Omental fat pad (tissue), 3 donors: ENCODE measurements at regions not wholly inside any gene's neighbourhood (a gene's known extent, or its start where the extent isn't known, plus 50 kb on each side); places are given as distances from the start of the nearest gene placed in this dataset.

ENCODE experiments used
- ATAC-seq: fragments of 150-250 bp; one replicate; pipeline ENCODE4 v1.9.1; 2016; ENCODE audit warnings: mild to moderate bottlenecking, moderate library complexity; ENCODE audit not compliant: low FRiP score
- DNase-seq: peaks from one replicate; pipeline ENCODE4 v3.0.0-alpha.2; 2019; ENCODE audit warnings: low spot score
- TF ChIP-seq, protein P1 (sequence below), 3 donors: fragments of 450-650 bp; IDR thresholded peaks; one replicate each; pipeline ENCODE4 v1.5.1; 2016 to 2017; ENCODE audit warnings: antibody characterized with exemption in 3 of 3, mild to moderate bottlenecking in 3 of 3, moderate library complexity in 2 of 3

DNA sequence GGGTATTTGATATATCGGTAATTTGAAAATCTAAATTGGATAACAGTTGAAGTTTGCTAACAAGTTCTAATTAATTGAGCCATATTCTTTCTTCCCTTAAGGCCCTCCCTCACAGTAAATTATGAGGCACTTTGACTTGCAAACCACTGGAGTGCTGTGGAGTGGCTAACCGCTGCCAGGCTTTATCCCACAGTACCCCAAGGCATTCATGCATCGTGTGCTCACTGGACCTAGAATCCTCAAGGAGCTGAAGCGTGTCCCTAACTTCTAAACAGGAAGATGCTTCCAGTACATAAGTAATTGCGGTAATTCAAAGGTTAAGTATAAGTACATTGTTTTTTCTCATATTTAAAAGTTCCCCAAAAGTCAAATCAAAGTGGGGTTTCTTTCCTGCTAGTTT is 499.9 kb downstream of the TFAP2A start:
- no peak for ATAC-seq
- no peak for DNase-seq
- TF ChIP-seq, protein P1, sequence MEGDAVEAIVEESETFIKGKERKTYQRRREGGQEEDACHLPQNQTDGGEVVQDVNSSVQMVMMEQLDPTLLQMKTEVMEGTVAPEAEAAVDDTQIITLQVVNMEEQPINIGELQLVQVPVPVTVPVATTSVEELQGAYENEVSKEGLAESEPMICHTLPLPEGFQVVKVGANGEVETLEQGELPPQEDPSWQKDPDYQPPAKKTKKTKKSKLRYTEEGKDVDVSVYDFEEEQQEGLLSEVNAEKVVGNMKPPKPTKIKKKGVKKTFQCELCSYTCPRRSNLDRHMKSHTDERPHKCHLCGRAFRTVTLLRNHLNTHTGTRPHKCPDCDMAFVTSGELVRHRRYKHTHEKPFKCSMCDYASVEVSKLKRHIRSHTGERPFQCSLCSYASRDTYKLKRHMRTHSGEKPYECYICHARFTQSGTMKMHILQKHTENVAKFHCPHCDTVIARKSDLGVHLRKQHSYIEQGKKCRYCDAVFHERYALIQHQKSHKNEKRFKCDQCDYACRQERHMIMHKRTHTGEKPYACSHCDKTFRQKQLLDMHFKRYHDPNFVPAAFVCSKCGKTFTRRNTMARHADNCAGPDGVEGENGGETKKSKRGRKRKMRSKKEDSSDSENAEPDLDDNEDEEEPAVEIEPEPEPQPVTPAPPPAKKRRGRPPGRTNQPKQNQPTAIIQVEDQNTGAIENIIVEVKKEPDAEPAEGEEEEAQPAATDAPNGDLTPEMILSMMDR (IDR thresholded peaks at IDR 0.05), result no peak

DNA sequence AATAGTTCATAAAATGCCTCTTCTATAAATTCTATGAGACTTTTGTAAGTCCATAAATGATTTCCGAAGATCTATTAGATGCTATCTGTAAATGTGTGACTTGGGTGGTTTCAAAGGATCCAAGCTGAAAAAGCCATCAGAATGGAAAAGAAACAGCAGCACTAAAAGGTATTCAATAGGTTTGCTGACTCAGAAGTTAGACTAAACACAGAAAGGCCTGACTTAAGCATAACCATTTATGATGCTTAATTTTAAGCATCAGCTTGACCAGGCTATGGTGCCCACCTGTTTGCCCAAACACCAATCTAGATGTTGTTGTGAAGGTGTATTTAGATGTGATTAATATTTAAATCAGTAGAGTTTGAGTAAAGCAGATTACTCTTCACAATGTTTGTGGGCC is 513.5 kb downstream of the TFAP2A start:
- TF ChIP-seq, protein P1 (IDR thresholded peaks at IDR 0.05), result no peak
- ATAC-seq, result no peak
- DNase-seq, result no peak

DNA sequence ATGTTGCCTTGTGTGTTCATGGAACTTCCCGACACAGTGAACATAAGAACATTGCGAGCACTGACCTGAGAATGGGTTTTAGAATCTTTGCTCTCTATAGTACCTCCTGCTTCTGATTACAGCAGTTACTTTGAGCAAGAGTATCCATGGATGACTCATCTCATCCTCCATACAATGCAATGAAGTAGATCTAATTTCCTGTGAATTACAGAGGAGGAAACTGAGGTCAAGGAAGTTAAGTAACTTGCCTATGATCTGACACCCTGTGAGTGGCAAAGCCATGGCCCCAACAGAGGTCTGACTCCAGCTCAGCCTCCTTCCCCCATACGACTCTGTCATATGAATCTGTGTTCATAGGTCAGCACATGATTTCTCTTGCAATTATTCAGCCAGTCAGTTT is 518.1 kb downstream of the TFAP2A start:
- TF ChIP-seq, protein P1 (IDR thresholded peaks at IDR 0.05), result no peak
- DNase-seq (no peak), ATAC-seq (no peak)

DNA sequence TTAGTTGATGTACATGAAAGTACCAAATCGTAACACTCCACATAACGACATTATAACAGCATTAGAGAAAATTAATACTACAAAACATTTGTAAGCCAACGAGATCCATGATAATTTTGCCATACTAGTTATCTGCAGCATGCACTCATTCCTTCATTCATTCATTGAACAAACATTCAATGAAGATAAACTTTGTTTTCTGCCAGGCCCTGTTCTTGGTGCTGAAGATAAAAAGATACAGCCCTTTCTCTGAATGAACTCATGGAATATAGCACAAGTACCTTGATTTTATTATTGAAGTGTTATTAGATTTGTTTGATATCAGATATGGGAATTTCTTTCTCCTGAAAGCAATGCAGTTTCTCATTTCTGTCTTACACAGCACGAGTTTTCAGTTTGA is 524.0 kb downstream of the TFAP2A start:
- TF ChIP-seq, protein P1 (IDR thresholded peaks at IDR 0.05), result no peak
- no peak for ATAC-seq
- no peak for DNase-seq

DNA sequence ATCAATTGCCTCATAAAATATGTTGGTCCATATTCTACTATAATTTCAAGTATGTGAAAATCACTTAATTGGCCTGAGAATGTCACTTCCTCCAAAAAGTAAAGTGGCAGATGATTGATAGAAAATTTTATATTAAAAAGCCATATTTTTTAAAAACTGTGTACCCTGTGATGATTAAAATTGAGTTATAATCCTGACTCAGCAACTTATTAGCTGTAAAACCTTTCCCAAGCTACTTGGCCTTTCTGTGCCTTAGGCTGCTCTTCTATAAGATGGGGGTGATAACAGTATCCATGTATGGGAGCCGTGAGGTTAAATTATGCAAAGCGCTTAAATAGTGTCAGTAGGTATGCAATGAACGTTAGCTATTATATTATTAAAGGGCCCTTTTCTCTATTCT is 524.4 kb downstream of the TFAP2A start:
- no peak for ATAC-seq
- TF ChIP-seq, protein P1 (IDR thresholded peaks at IDR 0.05), result no peak
- DNase-seq, result no peak

DNA sequence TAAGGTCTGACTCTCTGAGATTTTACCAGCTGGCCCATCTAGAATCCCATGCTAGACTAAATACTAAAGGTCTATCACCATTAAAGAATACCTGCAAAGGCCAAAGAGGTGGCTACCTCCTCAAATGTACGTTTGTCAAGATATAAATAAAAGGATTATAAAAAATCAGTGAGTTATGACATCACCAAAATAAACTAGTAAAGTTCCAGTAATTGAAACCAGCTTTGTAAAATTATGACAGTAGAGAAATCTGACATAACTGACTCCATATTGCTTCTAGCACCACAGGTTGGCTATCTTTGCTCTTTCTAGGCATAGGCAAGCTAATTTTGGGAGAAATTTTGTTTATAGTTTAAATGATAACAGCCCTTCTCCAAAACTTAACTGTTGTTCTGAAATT is 536.3 kb downstream of the TFAP2A start:
- TF ChIP-seq, protein P1 (IDR thresholded peaks at IDR 0.05), result no peak
- DNase-seq (no peak), ATAC-seq (no peak)

DNA sequence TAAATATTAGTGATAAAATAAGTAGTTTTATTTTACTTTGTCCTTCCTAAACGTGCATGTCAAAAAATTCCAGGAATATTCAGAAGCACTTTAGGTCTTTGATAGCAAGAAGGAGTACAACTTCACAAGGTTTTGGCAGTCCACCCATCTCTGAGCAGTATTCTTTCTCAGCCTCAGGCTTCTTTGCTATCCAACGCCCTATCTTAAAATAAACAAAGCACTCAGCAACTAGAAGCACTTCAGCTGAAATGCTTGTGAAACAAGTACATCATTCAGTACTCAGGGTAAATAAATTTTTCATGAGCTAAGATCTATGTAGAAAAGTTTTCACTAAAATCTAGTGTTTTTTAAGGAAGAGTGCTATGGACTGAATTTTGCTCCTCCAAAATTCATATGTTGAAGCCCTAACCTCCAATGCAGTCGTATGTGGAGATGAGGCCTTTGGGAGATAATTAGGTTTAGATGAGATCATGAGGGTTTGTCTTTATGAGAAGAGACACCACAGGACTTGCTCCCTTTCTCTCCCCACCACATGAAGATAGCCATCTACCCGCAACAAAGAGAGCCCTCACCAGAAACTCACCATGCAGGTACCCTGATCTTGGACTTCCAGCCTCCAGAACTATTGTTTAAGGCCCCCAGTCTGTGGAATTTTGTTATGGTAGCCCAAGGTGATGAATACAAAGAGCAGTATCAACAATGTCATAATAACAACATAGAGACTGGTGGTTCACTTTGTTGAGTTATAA is 539.1 kb downstream of the TFAP2A start:
- no peak for ATAC-seq
- TF ChIP-seq, protein P1 (IDR thresholded peaks at IDR 0.05), result no peak
- no peak for DNase-seq
